Upper lobe of right lung (tissue), 1 donor: ENCODE measurements at regions not wholly inside any gene's neighbourhood (a gene's known extent, or its start where the extent isn't known, plus 50 kb on each side); places are given as distances from the start of the nearest gene placed in this dataset.

Experiments used
- ATAC-seq: fragments of 200-7000 bp; cut with Tn5 transposase; one replicate; pipeline ENCODE4 v1.9.1; 2020; ENCODE audit warnings: mild to moderate bottlenecking, moderate library complexity
- DNase-seq: peaks from one replicate; pipeline ENCODE4 v3.0.0-alpha.2; 2020
- H3K27ac ChIP-seq: fragments of 200-600 bp; one replicate; pipeline ENCODE4 v1.8.0; 2022
- H3K27me3 ChIP-seq: fragments of 200-600 bp; one replicate; pipeline ENCODE4 v1.8.0; 2022; ENCODE audit warnings: mild to moderate bottlenecking
- H3K36me3 ChIP-seq: fragments of 200-600 bp; one replicate; pipeline ENCODE4 v1.8.0; 2022
- H3K4me1 ChIP-seq: fragments of 200-600 bp; one replicate; pipeline ENCODE4 v1.8.0; 2022
- H3K4me3 ChIP-seq: fragments of 200-600 bp; one replicate; pipeline ENCODE4 v1.8.0; 2022; ENCODE audit warnings: mild to moderate bottlenecking
- H3K9me3 ChIP-seq: fragments of 200-600 bp; one replicate; pipeline ENCODE4 v1.8.0; 2022
- intact Hi-C: fragments of 100-400 bp; cut with DNase I; formaldehyde crosslinking; loops from one replicate; pipeline ENCODE4 v1.11.0; 2022
- TF ChIP-seq, protein P1 (sequence below): fragments of 200-600 bp; IDR thresholded peaks from one replicate; pipeline ENCODE4 v1.8.0; 2022; ENCODE audit warnings: antibody characterized with exemption
- donor health status: DM: no; HTN: yes; CAD: no; lungs with severe emphysema.

DNA sequence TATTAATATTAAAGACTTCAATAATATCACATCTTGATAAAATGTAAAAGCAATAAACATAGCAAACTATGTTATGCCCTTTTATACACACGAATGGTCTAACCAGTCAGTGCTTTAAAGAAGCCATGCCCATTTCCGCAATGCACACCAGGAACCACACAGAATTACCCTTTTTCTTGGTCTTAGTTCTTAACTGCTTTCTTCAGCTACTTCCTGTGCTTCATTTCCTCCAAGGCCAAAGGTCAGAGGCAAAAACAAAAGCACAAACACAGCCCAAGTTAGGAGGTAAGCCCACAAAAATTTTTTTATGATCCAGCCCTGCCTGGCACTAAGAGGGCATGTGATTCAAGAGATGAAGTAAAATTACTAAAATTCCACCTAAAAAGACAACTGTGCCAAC is 267.2 kb downstream of the FBXO15 start:
- TF ChIP-seq, protein P1, sequence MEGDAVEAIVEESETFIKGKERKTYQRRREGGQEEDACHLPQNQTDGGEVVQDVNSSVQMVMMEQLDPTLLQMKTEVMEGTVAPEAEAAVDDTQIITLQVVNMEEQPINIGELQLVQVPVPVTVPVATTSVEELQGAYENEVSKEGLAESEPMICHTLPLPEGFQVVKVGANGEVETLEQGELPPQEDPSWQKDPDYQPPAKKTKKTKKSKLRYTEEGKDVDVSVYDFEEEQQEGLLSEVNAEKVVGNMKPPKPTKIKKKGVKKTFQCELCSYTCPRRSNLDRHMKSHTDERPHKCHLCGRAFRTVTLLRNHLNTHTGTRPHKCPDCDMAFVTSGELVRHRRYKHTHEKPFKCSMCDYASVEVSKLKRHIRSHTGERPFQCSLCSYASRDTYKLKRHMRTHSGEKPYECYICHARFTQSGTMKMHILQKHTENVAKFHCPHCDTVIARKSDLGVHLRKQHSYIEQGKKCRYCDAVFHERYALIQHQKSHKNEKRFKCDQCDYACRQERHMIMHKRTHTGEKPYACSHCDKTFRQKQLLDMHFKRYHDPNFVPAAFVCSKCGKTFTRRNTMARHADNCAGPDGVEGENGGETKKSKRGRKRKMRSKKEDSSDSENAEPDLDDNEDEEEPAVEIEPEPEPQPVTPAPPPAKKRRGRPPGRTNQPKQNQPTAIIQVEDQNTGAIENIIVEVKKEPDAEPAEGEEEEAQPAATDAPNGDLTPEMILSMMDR = no peak
- Histone ChIP-seq H3K9me3 (no peaks in the 10 kb centered on the region), H3K27me3 (no peaks in the 10 kb centered on the region), H3K4me1 (no peaks in the 10 kb centered on the region), H3K27ac (no peak overlapping the region), H3K36me3 (no peaks in the 10 kb centered on the region), H3K4me3 (no peak overlapping the region)
- intact Hi-C loops = no loop called here
- ATAC-seq (no peak), DNase-seq (no peak)

DNA sequence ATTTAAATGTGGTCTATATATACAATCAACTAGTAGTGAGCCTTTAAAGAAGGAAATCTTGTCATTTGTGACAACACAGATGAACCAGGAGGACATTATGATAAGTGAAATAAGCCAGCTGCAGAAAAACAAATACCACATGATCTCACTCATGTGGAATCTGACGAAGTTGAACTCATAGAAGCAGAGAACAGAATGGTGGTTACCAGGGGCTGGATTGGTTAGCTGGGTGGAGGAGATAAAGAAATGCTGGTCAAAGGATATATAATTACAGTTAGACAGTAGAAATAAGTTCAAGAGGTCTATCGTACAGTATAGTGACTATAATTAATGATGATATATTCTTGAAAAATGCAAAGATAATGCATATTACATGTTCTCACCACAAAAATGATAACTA is 267.9 kb downstream of the FBXO15 start:
- Histone ChIP-seq H3K4me1 (no peaks in the 10 kb centered on the region), H3K27ac (no peak overlapping the region), H3K9me3 (no peaks in the 10 kb centered on the region), H3K36me3 (no peaks in the 10 kb centered on the region), H3K4me3 (no peak overlapping the region), H3K27me3 (no peaks in the 10 kb centered on the region)
- intact Hi-C loops = no loop called here
- DNase-seq = no peak
- TF ChIP-seq, protein P1 = no peak
- no peak for ATAC-seq

DNA sequence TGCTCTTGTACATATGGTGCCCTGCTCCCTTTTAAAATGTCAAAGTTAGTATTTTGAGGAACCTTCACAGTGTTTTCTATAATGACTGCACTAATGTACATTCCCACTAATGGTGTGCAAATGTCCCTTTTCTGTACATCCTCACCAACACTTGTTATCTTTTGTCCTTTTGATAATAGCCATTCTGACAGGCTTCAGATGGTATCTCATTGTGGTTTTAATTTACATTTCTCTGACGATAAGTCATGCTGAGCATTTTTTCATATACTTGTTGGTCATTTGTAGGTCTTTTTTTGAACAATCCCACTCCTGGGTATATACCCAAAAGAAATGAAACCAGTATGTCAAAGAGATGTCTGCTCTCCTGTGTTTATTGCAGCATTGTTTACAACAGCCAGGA is 268.3 kb downstream of the FBXO15 start:
- no peak overlapping the region for H3K27ac ChIP-seq
- no peaks in the 10 kb centered on the region for H3K27me3 ChIP-seq
- DNase-seq (no peak), ATAC-seq (no peak)
- TF ChIP-seq, protein P1 = no peak
- intact Hi-C loops = no loop called here
- H3K4me3 ChIP-seq = no peak overlapping the region
- H3K9me3 ChIP-seq = no peaks in the 10 kb centered on the region
- no peaks in the 10 kb centered on the region for H3K4me1 ChIP-seq
- H3K36me3 ChIP-seq = no peaks in the 10 kb centered on the region

DNA sequence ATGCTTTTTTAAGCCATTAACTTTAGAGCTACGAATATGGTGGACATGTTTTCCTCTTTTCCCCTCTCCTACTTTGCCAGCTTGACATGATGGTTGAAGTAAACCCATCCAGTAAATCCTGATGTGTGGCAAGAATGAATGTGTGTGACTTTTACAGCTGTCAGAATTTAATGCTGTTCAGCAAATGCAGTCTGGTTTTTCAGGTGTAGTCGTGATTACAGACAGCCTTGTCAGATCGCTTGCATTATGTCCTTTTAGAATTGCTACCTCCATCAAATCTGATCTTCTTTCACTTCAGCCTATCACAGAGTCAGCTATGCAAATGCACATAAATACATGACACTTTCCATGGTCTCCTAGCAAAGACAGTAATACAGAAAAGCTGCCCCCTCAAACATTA is 278.5 kb downstream of the FBXO15 start:
- Histone ChIP-seq H3K27me3 (no peaks in the 10 kb centered on the region), H3K4me3 (no peak overlapping the region), H3K27ac (no peak overlapping the region), H3K9me3 (no peaks in the 10 kb centered on the region), H3K36me3 (no peaks in the 10 kb centered on the region), H3K4me1 (no peaks in the 10 kb centered on the region)
- ATAC-seq = no peak
- intact Hi-C loops = no loop called here
- TF ChIP-seq, protein P1 = no peak
- no peak for DNase-seq

DNA sequence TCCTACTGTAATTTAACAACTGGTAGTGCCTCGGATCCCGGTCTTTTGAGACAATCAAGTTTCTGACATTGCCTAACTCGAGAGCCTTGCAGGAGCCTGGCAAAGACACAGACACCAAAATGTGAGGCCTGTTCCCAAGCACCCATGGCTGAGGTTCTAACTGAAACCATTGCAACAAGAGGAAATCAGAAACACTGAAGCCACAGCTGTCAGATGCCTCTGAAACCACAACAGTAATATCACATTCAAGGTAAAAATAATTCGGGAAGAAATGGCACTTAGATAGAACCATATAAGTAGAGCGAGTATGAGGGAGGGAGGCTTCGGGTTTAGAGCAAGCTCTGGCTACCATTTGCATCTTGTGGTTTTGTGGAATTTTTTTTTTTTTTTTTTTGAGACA is 285.9 kb downstream of the FBXO15 start:
- no peaks in the 10 kb centered on the region for H3K27me3 ChIP-seq
- H3K4me3 ChIP-seq = no peak overlapping the region
- ATAC-seq (no peak), DNase-seq (no peak)
- H3K4me1 ChIP-seq = no peaks in the 10 kb centered on the region
- no peaks in the 10 kb centered on the region for H3K36me3 ChIP-seq
- H3K27ac ChIP-seq = no peak overlapping the region
- intact Hi-C loops = no loop called here
- TF ChIP-seq, protein P1 = no peak
- H3K9me3 ChIP-seq = no peaks in the 10 kb centered on the region

DNA sequence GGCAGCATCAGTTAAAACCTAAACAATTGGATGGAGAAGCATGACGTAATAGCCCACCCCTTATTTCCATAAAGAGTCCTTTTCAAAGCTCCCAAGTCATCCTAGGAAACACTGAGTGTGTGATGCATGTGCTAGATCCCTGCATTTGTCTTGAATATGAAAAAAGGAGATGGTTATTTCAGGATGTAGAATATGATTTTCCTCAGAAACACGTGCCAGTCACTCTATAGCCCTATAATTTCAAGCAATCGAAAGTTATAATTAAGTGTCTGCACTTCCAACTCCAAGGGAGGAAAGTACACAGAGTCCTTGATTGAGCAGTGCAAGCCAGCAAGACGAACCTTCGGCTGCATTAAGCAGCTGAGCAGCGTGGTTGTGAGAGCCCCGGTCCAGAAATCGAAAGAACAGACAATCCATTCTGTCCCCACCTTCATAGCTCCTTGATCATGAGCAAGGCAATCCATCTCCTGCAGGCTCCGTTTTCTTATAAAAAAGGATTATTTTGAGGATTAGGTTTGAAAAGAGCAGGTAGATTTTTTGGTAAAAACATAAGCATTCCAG is 287.7 kb downstream of the FBXO15 start:
- no peak overlapping the region for H3K4me3 ChIP-seq
- no peak overlapping the region for H3K27ac ChIP-seq
- H3K9me3 ChIP-seq = no peaks in the 10 kb centered on the region
- no peak for DNase-seq
- no peaks in the 10 kb centered on the region for H3K36me3 ChIP-seq
- no peaks in the 10 kb centered on the region for H3K27me3 ChIP-seq
- no peaks in the 10 kb centered on the region for H3K4me1 ChIP-seq
- intact Hi-C loops = no loop called here
- ATAC-seq = no peak
- TF ChIP-seq, protein P1 = no peak
